HEK293 (cell line): ENCODE measurements at regions not wholly inside any gene's neighbourhood (a gene's known extent, or its start where the extent isn't known, plus 50 kb on each side); places are given as distances from the start of the nearest gene placed in this dataset.

Experiments
- CTCF ChIA-PET: fragments of 350-600 bp; formaldehyde crosslinking; extraction: SDS; loops from one replicate; lab custom pipeline; 2021; ENCODE audit warnings: antibody characterized with exemption; lab: Yijun Ruan, JAX
- POLR2A ChIA-PET: fragments of 300-600 bp; formaldehyde crosslinking; extraction: SDS; loops from one replicate; lab custom pipeline; 2020; ENCODE audit warnings: antibody characterized with exemption, inconsistent platforms; lab: Yijun Ruan, JAX
- H3K27ac ChIP-seq: fragments of 200-500 bp; sonication (Bioruptor generic); 2 replicates; pipeline ENCODE4 v1.5.1; 2014; ENCODE audit warnings: low read depth, low read length, control low read depth, inconsistent platforms; ENCODE audit errors: extremely low read depth
- H3K36me3 ChIP-seq, 2 experiments: fragments of 200-500 bp in 1 of 2; sonication (Bioruptor generic) in 1 of 2; 1 replicate in 1 of 2; 2 replicates in 1 of 2; pipeline ENCODE4 v1.5.1; 2014 to 2017; ENCODE audit warnings: inconsistent platforms in 2 of 2, low read length in 2 of 2; ENCODE audit not compliant: control insufficient read depth in 2 of 2, insufficient read depth in 1 of 2
- H3K4me1 ChIP-seq: fragments of 200-500 bp; sonication (Bioruptor generic); 2 replicates; pipeline ENCODE4 v1.5.1; 2014; ENCODE audit warnings: mild to moderate bottlenecking, low read length, inconsistent platforms; ENCODE audit not compliant: control insufficient read depth, insufficient read depth
- H3K4me3 ChIP-seq: 2 replicates; pipeline ENCODE4 v1.5.1; 2011; ENCODE audit warnings: low read depth, mild to moderate bottlenecking, control low read depth, low read length, moderate library complexity
- H3K9me3 ChIP-seq: fragments of 200-500 bp; sonication (Bioruptor generic); 2 replicates; pipeline ENCODE4 v1.5.1; 2014; ENCODE audit warnings: low read depth, low read length, inconsistent platforms; ENCODE audit not compliant: control insufficient read depth, insufficient read depth
- ATF2 ChIP-seq: fragments of 450-650 bp; formaldehyde crosslinking; IDR thresholded peaks from 2 replicates; pipeline ENCODE4 v1.5.1; 2016; ENCODE audit warnings: missing biosample characterization, missing genetic modification characterization, low read depth
- EGR2 ChIP-seq: fragments of 450-650 bp; formaldehyde crosslinking; IDR thresholded peaks from 2 replicates; pipeline ENCODE4 v1.5.1; 2016; ENCODE audit warnings: low read depth, missing biosample characterization, missing genetic modification characterization
- HOXC10 ChIP-seq: sonication (generic); formaldehyde crosslinking; IDR thresholded peaks from 2 replicates; pipeline ENCODE4 v1.8.1; 2023; ENCODE audit warnings: mild to moderate bottlenecking, missing genetic modification reagents
- KLF1 ChIP-seq: fragments of 450-650 bp; formaldehyde crosslinking; IDR thresholded peaks from 2 replicates; pipeline ENCODE4 v1.5.1; 2016; ENCODE audit warnings: missing biosample characterization, missing genetic modification characterization
- KLF10 ChIP-seq: fragments of 450-650 bp; IDR thresholded peaks from 2 replicates; pipeline ENCODE4 v1.5.1; 2018; ENCODE audit warnings: missing biosample characterization, mild to moderate bottlenecking, missing genetic modification characterization
- SALL2 ChIP-seq: fragments of 450-650 bp; formaldehyde crosslinking; IDR thresholded peaks from 2 replicates; pipeline ENCODE4 v1.5.0; 2017; ENCODE audit warnings: missing biosample characterization, mild to moderate bottlenecking, missing genetic modification characterization, borderline replicate concordance
- SCRT1 ChIP-seq: fragments of 450-650 bp; formaldehyde crosslinking; IDR thresholded peaks from 2 replicates; pipeline ENCODE4 v1.5.1; 2016; ENCODE audit warnings: missing biosample characterization, missing genetic modification characterization, borderline replicate concordance
- WT1 ChIP-seq: fragments of 450-650 bp; formaldehyde crosslinking; IDR thresholded peaks from 2 replicates; pipeline ENCODE4 v1.5.1; 2016; ENCODE audit warnings: missing biosample characterization, missing genetic modification characterization
- ZFP69B ChIP-seq: fragments of 450-650 bp; formaldehyde crosslinking; IDR thresholded peaks from 2 replicates; pipeline ENCODE4 v1.5.1; 2016; ENCODE audit warnings: missing biosample characterization, missing genetic modification characterization
- ZNF114 ChIP-seq: fragments of 450-650 bp; formaldehyde crosslinking; IDR thresholded peaks from 2 replicates; pipeline ENCODE4 v1.5.0; 2017; ENCODE audit warnings: missing biosample characterization, missing genetic modification characterization
- ZNF24 ChIP-seq: fragments of 450-650 bp; formaldehyde crosslinking; IDR thresholded peaks from 2 replicates; pipeline ENCODE4 v1.5.1; 2016; ENCODE audit warnings: missing biosample characterization, missing genetic modification characterization
- ZNF324 ChIP-seq: fragments of 450-650 bp; formaldehyde crosslinking; IDR thresholded peaks from 2 replicates; pipeline ENCODE4 v1.5.1; 2016; ENCODE audit warnings: missing biosample characterization, missing genetic modification characterization
- ZNF549 ChIP-seq: fragments of 450-650 bp; IDR thresholded peaks from 2 replicates; pipeline ENCODE4 v1.5.1; 2018; ENCODE audit warnings: missing biosample characterization, missing genetic modification characterization, mild to moderate bottlenecking, inconsistent platforms, moderate library complexity
- ZNF558 ChIP-seq: fragments of 450-650 bp; formaldehyde crosslinking; IDR thresholded peaks from 2 replicates; pipeline ENCODE4 v1.5.1; 2016; ENCODE audit warnings: missing biosample characterization, missing genetic modification characterization
- ZNF600 ChIP-seq: fragments of 450-650 bp; formaldehyde crosslinking; IDR thresholded peaks from 2 replicates; pipeline ENCODE4 v1.5.1; 2016; ENCODE audit warnings: missing biosample characterization, missing genetic modification characterization
- ZNF624 ChIP-seq: fragments of 450-650 bp; formaldehyde crosslinking; IDR thresholded peaks from 2 replicates; pipeline ENCODE4 v1.5.1; 2017; ENCODE audit warnings: missing biosample characterization, missing genetic modification characterization
- ZNF629 ChIP-seq: fragments of 450-650 bp; formaldehyde crosslinking; IDR thresholded peaks from 2 replicates; pipeline ENCODE4 v1.5.1; 2017; ENCODE audit warnings: missing biosample characterization, missing genetic modification characterization
- ZNF645 ChIP-seq: fragments of 450-650 bp; formaldehyde crosslinking; IDR thresholded peaks from 2 replicates; pipeline ENCODE4; 2016; ENCODE audit warnings: missing biosample characterization, missing genetic modification characterization
- ZNF747 ChIP-seq: fragments of 450-650 bp; formaldehyde crosslinking; IDR thresholded peaks from 2 replicates; pipeline ENCODE4 v1.5.1; 2016; ENCODE audit warnings: missing biosample characterization, missing genetic modification characterization
- ZNF76 ChIP-seq: fragments of 450-650 bp; formaldehyde crosslinking; IDR thresholded peaks from 2 replicates; pipeline ENCODE4; 2016; ENCODE audit warnings: low read depth, missing biosample characterization, missing genetic modification characterization, borderline replicate concordance
- ZNF776 ChIP-seq: fragments of 450-650 bp; formaldehyde crosslinking; IDR thresholded peaks from 2 replicates; pipeline ENCODE4 v1.5.0; 2017; ENCODE audit warnings: missing biosample characterization, missing genetic modification characterization, borderline replicate concordance
- ZNF777 ChIP-seq: fragments of 450-650 bp; formaldehyde crosslinking; IDR thresholded peaks from 2 replicates; pipeline ENCODE4 v1.5.1; 2017; ENCODE audit warnings: missing biosample characterization, missing genetic modification characterization, borderline replicate concordance
- TF ChIP-seq, protein P1 (sequence below): fragments of 450-650 bp; formaldehyde crosslinking; IDR thresholded peaks from 2 replicates; pipeline ENCODE4 v1.5.1; 2016; ENCODE audit warnings: missing biosample characterization, missing genetic modification characterization
- TF ChIP-seq, protein P2 (sequence below): fragments of 450-650 bp; formaldehyde crosslinking; IDR thresholded peaks from 2 replicates; pipeline ENCODE4 v1.5.1; 2016; ENCODE audit warnings: missing biosample characterization, missing genetic modification characterization

- Histone ChIP-seq H3K4me1 (no peaks in the 10 kb centered on the region), H3K4me3 (no peak overlapping the region)
Measured at GRCh38 chr1:38430949-38431348, 384.4 kb upstream of the POU3F1 start.

DNA sequence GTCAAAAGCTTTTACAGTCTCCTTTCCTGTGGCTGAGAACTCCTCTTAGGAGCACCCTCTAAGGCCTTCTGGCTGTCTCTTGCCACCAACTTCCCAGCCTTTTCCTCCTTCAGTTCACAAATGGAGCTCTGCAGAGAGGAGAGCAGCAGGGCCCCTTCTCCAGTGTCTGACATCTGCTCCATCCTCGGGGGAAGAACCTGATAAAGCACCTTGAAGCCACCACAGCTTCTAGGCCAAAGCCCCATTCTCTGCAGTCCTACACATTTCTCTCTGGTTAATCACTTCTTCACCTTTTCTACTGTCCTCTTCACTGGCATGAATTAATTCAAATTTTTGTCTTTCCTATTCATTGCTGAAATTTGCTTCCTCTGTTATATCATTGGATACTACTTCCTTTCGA lies 378.1 kb upstream of the POU3F1 start:
- TF ChIP-seq SALL2 (tag by site-specific recombination) (no peak), ZNF629 (tag by site-specific recombination) (no peak), ZNF624 (tag by site-specific recombination) (no peak), ZFP69B (tag by site-specific recombination) (no peak), ATF2 (tag by site-specific recombination) (no peak), KLF10 (no peak)
- TF ChIP-seq, all 188 proteins: peak for 0
- ChIA-PET POLR2A (no interaction called here), CTCF (no interaction called here)
- Histone ChIP-seq H3K4me1 (no peaks in the 10 kb centered on the region), H3K9me3 (no peaks in the 10 kb centered on the region), H3K36me3 (no peaks in the 10 kb centered on the region), H3K4me3 (no peak overlapping the region), H3K27ac (no peak overlapping the region)

More at GRCh38 chr1:38430949-38431348, 384.4 kb upstream of the POU3F1 start:
- no peak overlapping the region for H3K27ac ChIP-seq
- ChIA-PET POLR2A (no interaction called here), CTCF (no interaction called here)
- H3K36me3 ChIP-seq = no peaks in the 10 kb centered on the region
- no peaks in the 10 kb centered on the region for H3K9me3 ChIP-seq
- TF ChIP-seq, protein P1, sequence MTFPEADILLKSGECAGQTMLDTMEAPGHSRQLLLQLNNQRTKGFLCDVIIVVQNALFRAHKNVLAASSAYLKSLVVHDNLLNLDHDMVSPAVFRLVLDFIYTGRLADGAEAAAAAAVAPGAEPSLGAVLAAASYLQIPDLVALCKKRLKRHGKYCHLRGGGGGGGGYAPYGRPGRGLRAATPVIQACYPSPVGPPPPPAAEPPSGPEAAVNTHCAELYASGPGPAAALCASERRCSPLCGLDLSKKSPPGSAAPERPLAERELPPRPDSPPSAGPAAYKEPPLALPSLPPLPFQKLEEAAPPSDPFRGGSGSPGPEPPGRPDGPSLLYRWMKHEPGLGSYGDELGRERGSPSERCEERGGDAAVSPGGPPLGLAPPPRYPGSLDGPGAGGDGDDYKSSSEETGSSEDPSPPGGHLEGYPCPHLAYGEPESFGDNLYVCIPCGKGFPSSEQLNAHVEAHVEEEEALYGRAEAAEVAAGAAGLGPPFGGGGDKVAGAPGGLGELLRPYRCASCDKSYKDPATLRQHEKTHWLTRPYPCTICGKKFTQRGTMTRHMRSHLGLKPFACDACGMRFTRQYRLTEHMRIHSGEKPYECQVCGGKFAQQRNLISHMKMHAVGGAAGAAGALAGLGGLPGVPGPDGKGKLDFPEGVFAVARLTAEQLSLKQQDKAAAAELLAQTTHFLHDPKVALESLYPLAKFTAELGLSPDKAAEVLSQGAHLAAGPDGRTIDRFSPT (tag by site-specific recombination) = no peak
- TF ChIP-seq ZNF600 (tag by site-specific recombination) = no peak
- TF ChIP-seq EGR2 (tag by site-specific recombination) = no peak
- no peak for TF ChIP-seq ZNF776 (tag by site-specific recombination)
- TF ChIP-seq ZNF24 (tag by site-specific recombination) = no peak
- no peak for TF ChIP-seq WT1 (tag by site-specific recombination)
- no peak for TF ChIP-seq ZNF76 (tag by site-specific recombination)
- no peak for TF ChIP-seq ZNF645 (tag by site-specific recombination)
- TF ChIP-seq ZNF558 = no peak
- TF ChIP-seq ZNF114 (tag by site-specific recombination) = no peak
- no peak for TF ChIP-seq ZNF777 (tag by site-specific recombination)
- no peak for TF ChIP-seq SCRT1 (tag by site-specific recombination)
- TF ChIP-seq ZNF324 (tag by site-specific recombination) = no peak

DNA sequence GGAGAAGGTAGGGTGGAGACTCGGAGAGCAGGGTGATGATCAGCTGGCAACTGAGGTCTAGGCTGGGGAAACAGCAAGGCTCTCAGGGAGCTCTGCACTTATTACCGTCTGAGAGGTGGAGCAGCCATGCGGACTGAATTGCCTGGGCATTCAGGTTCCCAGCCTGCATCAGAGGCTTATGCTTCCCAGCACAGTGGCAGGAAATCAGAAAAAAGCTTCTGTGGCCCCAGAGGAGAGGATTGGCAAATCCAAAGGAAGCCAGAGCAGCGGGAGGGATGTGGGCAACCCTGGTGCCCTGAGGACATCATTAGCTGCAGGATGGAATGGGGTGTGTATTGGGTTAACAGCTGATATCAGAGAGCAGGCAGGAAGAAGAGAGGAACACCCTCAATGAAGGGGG lies 374.1 kb upstream of the POU3F1 start:
- Histone ChIP-seq H3K4me1 (no peaks in the 10 kb centered on the region; the same call in 1 of the 2 replicates), H3K4me3 (no peak overlapping the region), H3K9me3 (no peaks in the 10 kb centered on the region), H3K27ac (no peak overlapping the region), H3K36me3 (no peaks in the 10 kb centered on the region)
- TF ChIP-seq, protein P2, sequence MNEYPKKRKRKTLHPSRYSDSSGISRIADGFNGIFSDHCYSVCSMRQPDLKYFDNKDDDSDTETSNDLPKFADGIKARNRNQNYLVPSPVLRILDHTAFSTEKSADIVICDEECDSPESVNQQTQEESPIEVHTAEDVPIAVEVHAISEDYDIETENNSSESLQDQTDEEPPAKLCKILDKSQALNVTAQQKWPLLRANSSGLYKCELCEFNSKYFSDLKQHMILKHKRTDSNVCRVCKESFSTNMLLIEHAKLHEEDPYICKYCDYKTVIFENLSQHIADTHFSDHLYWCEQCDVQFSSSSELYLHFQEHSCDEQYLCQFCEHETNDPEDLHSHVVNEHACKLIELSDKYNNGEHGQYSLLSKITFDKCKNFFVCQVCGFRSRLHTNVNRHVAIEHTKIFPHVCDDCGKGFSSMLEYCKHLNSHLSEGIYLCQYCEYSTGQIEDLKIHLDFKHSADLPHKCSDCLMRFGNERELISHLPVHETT (tag by site-specific recombination) = no peak
- TF ChIP-seq ATF2 (tag by site-specific recombination) (no peak), ZNF549 (no peak), HOXC10 (CRISPR knock-in tag) (no peak), ZNF624 (tag by site-specific recombination) (no peak), KLF1 (tag by site-specific recombination) (no peak), ZNF747 (tag by site-specific recombination) (no peak)
- ChIA-PET POLR2A (no interaction called here), CTCF (no interaction called here)
